Progenitor cell of endocrine pancreas (in vitro differentiated cells): ENCODE measurements at regions not wholly inside any gene's neighbourhood (a gene's known extent, or its start where the extent isn't known, plus 50 kb on each side); places are given as distances from the start of the nearest gene placed in this dataset.

Source experiments
- DNase-seq: peaks from one replicate; pipeline ENCODE4 v3.0.0; 2021; ENCODE audit warnings: low spot score; ENCODE audit not compliant: unreplicated experiment
- H3K27ac Mint-ChIP-seq: 2 replicates; pipeline ENCODE4 v1.8.0; 2021; ENCODE audit warnings: mild to moderate bottlenecking, moderate library complexity, mixed read lengths
- H3K27me3 Mint-ChIP-seq: 2 replicates; pipeline ENCODE4 v1.8.0; 2021; ENCODE audit warnings: mixed read lengths
- H3K36me3 Mint-ChIP-seq: 2 replicates; pipeline ENCODE4 v1.8.0; 2022; ENCODE audit warnings: mixed read lengths; ENCODE audit not compliant: insufficient read depth
- H3K4me1 Mint-ChIP-seq: 2 replicates; pipeline ENCODE4 v1.8.0; 2021; ENCODE audit warnings: low read depth, mixed read lengths
- H3K4me3 Mint-ChIP-seq: 2 replicates; pipeline ENCODE4 v1.8.0; 2021; ENCODE audit warnings: low read depth, mild to moderate bottlenecking, moderate library complexity, mixed read lengths
- H3K9me3 Mint-ChIP-seq: 2 replicates; pipeline ENCODE4 v1.8.0; 2021; ENCODE audit warnings: low read depth, mixed read lengths
- TF ChIP-seq, protein P1 (sequence below): fragments of 200-600 bp; sonication (generic); IDR thresholded peaks from one replicate; pipeline ENCODE4 v1.5.0; 2021; ENCODE audit warnings: antibody characterized with exemption, mild to moderate bottlenecking; ENCODE audit not compliant: unreplicated experiment

DNA sequence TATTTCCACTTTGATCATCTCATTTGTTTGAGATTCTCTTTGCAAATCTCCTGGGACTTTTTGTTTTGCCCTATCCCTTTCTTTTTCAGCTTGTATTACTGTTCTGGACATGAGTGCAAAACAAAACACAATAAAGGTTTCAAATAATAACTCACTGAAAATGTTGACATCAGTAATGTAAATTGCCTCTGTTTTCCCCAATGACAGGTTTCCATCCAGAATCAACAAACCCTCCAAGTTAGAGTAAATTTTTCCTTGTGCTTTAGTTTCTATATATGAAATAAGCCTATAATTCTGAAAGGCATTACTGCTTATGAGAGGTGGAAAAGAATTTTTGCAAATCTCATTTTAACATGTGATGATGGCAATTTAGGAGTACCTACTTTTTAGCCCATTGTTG lies 187.0 kb upstream of the ANO3 start:
- no peaks in the 10 kb centered on the region for H3K27me3 Mint-ChIP-seq
- peaks cover 14% of the 10 kb centered on the region for H3K4me1 Mint-ChIP-seq
- H3K4me3 Mint-ChIP-seq = no peak overlapping the region
- no peak for DNase-seq
- H3K27ac Mint-ChIP-seq = no peak overlapping the region
- H3K9me3 Mint-ChIP-seq = no peaks in the 10 kb centered on the region
- TF ChIP-seq, protein P1, sequence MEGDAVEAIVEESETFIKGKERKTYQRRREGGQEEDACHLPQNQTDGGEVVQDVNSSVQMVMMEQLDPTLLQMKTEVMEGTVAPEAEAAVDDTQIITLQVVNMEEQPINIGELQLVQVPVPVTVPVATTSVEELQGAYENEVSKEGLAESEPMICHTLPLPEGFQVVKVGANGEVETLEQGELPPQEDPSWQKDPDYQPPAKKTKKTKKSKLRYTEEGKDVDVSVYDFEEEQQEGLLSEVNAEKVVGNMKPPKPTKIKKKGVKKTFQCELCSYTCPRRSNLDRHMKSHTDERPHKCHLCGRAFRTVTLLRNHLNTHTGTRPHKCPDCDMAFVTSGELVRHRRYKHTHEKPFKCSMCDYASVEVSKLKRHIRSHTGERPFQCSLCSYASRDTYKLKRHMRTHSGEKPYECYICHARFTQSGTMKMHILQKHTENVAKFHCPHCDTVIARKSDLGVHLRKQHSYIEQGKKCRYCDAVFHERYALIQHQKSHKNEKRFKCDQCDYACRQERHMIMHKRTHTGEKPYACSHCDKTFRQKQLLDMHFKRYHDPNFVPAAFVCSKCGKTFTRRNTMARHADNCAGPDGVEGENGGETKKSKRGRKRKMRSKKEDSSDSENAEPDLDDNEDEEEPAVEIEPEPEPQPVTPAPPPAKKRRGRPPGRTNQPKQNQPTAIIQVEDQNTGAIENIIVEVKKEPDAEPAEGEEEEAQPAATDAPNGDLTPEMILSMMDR = no peak
- no peaks in the 10 kb centered on the region for H3K36me3 Mint-ChIP-seq

DNA sequence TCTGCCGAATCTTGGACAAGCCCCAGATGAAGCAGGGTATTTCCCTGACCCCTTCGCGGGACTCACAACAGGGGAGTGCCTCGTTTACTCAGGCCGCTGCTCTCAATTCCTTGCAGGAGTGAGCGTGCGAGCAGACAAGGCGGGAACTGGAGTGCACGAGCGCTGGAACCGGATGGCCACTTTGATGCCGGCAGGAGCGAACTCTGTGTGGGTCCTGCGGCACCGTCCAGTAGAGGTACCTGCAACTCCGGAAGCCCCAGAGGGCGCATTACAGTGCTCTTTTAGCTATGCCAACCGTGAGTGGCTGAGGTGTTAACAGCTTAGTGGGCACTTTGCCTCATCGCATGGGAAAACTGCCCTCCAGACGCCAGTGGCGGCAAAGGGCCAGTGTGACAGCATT lies 182.3 kb upstream of the ANO3 start:
- H3K36me3 Mint-ChIP-seq = no peaks in the 10 kb centered on the region
- TF ChIP-seq, protein P1 = no peak

DNA sequence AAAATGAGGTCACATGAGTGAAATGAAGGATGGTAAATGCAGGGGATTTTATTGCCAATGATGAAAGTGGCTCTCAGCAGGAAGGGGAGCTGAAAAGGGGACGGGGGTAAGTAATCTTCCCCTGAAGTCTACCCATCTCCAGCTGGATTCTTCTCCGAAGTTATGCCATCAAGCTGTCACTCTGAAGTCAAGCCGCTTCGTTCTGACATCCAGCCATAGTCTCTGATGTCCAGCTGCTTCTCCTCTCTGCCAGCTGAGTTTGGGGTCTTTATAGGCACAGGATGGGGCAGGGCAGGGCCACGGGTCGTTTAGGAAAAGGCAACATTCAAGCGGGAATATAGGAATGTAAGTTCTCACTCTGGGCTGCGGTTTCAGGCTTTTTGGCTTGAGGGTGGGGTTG lies 181.9 kb upstream of the ANO3 start:
- Mint-ChIP-seq H3K27ac (no peak overlapping the region), H3K27me3 (no peaks in the 10 kb centered on the region), H3K36me3 (no peaks in the 10 kb centered on the region), H3K9me3 (no peaks in the 10 kb centered on the region), H3K4me1 (no peaks in the 10 kb centered on the region), H3K4me3 (no peak overlapping the region)
- no peak for DNase-seq
- TF ChIP-seq, protein P1 = no peak

More for the DNA sequence above, 182.3 kb upstream of the ANO3 start:
- H3K27ac Mint-ChIP-seq = no peak overlapping the region
- H3K4me1 Mint-ChIP-seq = peaks cover 4% of the 10 kb centered on the region
- no peaks in the 10 kb centered on the region for H3K9me3 Mint-ChIP-seq
- H3K4me3 Mint-ChIP-seq = no peak overlapping the region
- no peak for DNase-seq
- no peaks in the 10 kb centered on the region for H3K27me3 Mint-ChIP-seq

DNA sequence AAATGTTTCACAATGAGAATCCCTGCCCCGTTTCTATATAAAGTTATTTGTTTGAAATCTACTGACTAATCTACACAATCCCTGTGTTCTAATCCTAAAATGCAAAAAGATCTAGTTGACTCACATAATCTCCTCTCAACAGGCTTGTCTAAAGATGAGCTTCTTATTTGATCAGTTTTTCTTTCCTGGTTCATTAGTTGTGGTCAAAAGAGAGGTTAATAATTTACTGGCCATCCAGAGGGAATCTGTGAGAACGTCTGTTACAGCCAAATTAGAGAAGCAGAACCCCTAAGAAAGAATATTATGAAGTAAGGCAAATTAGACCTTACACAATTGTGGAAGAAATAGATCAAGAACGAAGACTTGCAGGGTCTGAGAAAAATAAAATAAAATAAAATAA lies 173.7 kb upstream of the ANO3 start:
- Mint-ChIP-seq H3K4me1 (peaks cover 7% of the 10 kb centered on the region), H3K4me3 (no peak overlapping the region), H3K27me3 (no peaks in the 10 kb centered on the region), H3K36me3 (no peaks in the 10 kb centered on the region), H3K9me3 (no peaks in the 10 kb centered on the region), H3K27ac (no peak overlapping the region)
- TF ChIP-seq, protein P1 = no peak
- no peak for DNase-seq

DNA sequence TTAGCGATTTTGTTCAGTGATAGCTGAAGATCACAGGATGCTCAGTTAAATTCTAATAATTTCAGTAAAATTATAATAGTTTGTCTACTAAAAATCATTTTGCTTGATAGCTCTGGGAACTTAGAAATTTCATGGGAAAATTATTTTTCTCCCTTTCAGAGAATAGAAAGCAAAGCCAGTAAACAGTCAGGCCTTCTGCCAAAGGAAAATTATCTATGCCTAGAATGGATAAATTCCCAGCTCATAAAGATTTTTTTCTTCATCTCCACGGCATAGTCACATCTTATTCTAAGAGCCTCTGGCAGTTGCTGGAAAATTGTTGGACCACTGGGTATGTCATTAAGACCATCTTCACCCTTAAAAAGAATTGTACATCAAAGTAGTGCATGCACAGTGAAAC lies 169.6 kb upstream of the ANO3 start:
- H3K4me1 Mint-ChIP-seq = peaks cover 7% of the 10 kb centered on the region
- TF ChIP-seq, protein P1 = no peak
- no peaks in the 10 kb centered on the region for H3K36me3 Mint-ChIP-seq
- no peaks in the 10 kb centered on the region for H3K9me3 Mint-ChIP-seq
- no peak overlapping the region for H3K4me3 Mint-ChIP-seq
- no peak overlapping the region for H3K27ac Mint-ChIP-seq
- no peak for DNase-seq
- H3K27me3 Mint-ChIP-seq = no peaks in the 10 kb centered on the region
